ENCODE measurements at regions not wholly inside any gene's neighbourhood (a gene's known extent, or its start where the extent isn't known, plus 50 kb on each side); places are given as distances from the start of the nearest gene placed in this dataset.

GRCh38 chr12:123040106-123040505, 59.6 kb downstream of the ARL6IP4 start:
- DNase-seq: no peak

- DNase-seq: no peak
These were observed 58.5 kb downstream of the ARL6IP4 start for GRCh38 chr12:123038966-123039365.

- no peak for DNase-seq
These were observed 58.0 kb downstream of the ARL6IP4 start for GRCh38 chr12:123038486-123038885.

- DNase-seq: no peak
These were observed 57.3 kb downstream of the ARL6IP4 start for GRCh38 chr12:123037791-123038190.

- no peak for DNase-seq
These were observed 56.2 kb downstream of the ARL6IP4 start for GRCh38 chr12:123036466-123037285.

- DNase-seq: no peak
These were observed 55.4 kb downstream of the ARL6IP4 start for GRCh38 chr12:123035841-123036240.

- no peak for DNase-seq
These were observed 54.4 kb downstream of the ARL6IP4 start for GRCh38 chr12:123034865-123035264.

- DNase-seq: no peak
These were observed 53.6 kb downstream of the ARL6IP4 start for GRCh38 chr12:123034022-123034541.

- DNase-seq: no peak
These were observed 53.0 kb downstream of the ARL6IP4 start for GRCh38 chr12:123033392-123034021.

- DNase-seq: no peak
These were observed 52.4 kb downstream of the ARL6IP4 start for GRCh38 chr12:123032736-123033391.

All from activated naive CD4-positive, alpha-beta T cell (primary cell).